ENCODE measurements at regions not wholly inside any gene's neighbourhood (a gene's known extent, or its start where the extent isn't known, plus 50 kb on each side); places are given as distances from the start of the nearest gene placed in this dataset.

- no peak for DNase-seq (ENCODE audit: low spot score)
These were observed 619.0 kb downstream of the SOX6 start for GRCh38 chr11:15737320-15737719.

- DNase-seq (ENCODE audit: low spot score), result no peak
These were observed 617.4 kb downstream of the SOX6 start for GRCh38 chr11:15738931-15739330.

DNA sequence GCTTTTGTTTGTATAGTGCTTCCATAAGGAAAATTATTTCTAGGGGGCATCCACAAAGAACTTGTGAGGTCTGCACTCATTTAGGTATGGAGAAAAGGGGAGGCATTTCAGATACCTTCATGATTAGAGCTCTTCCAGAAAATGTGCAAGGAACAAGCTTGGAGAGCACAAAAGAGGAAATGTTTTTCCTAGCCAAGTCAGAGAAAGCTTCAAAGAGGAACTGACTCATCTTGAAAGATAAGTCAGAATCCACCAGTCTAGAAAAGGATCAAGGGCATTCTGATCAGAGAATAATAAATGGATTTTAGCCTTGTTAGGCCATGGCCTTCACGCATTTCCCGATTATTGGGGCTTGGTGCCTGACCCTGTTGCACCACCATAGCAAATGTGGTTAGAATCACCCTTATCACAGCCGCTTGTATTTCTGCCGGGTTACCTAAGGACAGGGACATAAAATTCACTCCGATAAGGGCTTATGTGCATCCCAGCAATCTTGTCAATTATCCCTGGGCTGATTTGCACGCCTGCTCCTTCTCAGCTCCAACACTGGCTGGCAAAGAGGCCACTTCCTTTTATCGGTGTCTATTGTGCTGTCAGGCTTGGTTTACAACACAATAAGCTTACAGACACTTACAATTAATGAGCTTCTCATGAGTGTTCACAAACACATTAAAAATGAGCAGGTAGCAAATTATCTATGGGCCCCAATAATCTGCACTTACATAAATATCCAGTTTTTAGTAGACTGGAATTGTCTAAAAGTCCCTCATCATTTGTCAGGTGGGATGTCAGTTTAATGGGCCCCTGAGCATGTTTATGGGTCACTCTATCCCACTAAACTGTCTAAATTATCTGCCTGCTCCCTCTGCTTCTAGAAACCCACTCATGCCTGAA, 613.5 kb downstream of the SOX6 start:
- DNase-seq (ENCODE audit: low spot score), result no peak

DNA sequence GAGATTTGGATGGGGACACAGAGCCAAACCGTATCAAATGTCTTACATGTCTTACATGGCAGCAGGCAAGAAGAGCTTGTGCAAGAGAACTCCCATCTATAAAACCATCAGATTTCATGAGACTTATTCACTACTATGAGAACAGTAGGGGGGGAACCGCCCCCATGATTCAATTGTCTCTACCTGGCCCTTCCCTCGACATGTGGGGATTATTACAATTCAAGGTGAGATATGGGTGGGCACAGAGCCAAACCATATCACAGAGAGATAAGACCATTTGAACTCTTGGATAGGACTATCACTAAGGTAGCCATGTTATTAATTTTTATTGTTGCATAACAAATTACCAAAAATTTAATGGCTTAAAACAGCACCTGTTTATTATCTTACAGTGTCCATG, 611.7 kb downstream of the SOX6 start:
- DNase-seq (ENCODE audit: low spot score), result no peak

GRCh38 chr11:15745266-15745665, 611.1 kb downstream of the SOX6 start:
- peak; percentile 49 for DNase-seq (ENCODE audit: low spot score)

- no peak for DNase-seq (ENCODE audit: low spot score)
These were observed 608.7 kb downstream of the SOX6 start for GRCh38 chr11:15747671-15748070.

DNA sequence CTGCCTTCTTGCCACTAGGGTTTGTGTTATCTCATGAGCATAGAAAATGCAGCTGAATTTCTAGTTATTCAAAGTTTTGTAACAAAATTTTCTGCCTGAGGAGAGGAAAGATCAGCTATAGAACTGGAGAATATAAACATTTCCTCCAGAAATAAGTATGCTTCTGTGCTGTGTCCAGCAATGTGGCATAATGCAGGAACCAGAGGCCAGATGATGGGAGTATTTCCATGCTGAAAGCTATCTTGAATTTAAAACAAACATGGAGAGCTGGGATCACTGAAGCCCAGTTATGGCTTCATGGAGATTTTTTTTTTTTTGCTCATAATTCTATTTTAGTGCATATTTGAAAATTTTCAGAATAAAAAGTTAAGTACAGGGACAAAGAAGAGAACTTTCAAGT, 608.2 kb downstream of the SOX6 start:
- no peak for DNase-seq (ENCODE audit: low spot score)

DNA sequence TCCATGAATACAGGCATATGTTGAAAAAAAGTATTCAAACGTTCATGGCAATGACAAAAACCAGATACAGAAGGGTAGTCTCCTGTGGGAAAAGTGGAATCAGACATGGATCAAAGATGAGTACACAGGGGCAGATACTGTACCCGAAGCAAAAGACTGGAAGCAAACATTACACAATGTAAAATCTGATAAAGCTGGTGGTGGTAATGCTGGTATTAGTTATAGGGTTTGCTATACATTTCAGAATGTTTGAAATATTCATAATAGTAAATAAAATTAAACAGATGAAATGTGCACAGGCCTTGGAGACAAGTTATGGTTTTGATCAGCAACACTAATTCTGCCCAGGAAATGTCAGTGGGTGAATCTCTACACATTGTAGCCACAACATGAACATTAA, 607.6 kb downstream of the SOX6 start:
- no peak for DNase-seq (ENCODE audit: low spot score)

DNA sequence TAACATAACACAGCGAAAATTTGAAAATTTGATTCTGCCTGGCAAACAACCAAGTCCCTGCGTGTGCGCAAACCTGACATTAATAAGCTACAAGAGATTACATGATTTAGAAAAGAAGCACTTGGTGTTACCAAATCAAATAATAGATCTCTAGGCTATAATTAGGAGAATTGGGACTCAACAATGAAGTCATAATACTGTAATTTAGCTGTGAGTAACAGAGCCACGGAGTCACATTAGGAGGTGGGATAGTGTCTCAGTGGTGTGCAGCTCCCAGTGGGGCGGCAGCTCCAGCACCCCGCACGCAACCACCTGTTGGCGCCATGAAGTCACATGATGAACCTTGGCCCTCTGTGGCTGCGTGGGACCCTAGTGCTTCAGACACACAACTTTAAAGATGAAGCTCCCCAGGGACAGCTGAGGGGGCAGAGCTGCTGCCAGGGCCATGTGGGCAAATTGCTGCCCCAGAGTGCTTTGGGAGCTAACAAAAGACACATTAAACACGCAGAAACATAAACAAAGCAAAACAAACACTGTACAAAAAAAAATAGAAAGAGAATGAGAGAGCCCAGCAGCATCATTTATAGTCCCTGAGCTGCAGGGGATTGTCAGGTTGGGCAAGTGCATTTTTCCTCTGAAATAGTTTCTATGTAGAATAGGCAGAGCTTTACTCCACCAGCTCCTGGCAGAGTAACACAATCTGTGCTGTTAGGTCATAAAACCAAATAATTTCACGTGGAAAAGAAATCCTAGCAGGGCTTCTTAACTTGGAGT, 605.6 kb downstream of the SOX6 start:
- no peak for DNase-seq (ENCODE audit: low spot score)

DNA sequence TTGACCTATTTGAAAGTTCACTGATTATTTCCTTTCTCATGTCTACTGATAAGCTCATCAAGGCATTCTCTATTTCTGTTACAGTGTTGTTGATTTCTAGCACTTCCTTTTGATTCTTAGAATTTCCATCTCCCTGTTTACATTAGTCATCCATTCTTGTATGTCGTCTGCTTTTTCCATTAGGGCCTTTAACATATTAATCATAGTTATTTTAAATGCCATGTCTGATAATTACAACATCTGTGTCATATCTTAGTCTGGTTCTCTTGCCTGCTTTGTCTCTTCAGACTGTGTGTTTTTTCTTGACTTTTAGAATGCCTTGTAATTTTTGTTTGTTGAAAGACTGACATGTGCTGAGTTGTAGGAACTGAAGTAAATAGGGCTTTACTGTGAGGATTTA, 602.1 kb downstream of the SOX6 start:
- DNase-seq (ENCODE audit: low spot score), result no peak

DNA sequence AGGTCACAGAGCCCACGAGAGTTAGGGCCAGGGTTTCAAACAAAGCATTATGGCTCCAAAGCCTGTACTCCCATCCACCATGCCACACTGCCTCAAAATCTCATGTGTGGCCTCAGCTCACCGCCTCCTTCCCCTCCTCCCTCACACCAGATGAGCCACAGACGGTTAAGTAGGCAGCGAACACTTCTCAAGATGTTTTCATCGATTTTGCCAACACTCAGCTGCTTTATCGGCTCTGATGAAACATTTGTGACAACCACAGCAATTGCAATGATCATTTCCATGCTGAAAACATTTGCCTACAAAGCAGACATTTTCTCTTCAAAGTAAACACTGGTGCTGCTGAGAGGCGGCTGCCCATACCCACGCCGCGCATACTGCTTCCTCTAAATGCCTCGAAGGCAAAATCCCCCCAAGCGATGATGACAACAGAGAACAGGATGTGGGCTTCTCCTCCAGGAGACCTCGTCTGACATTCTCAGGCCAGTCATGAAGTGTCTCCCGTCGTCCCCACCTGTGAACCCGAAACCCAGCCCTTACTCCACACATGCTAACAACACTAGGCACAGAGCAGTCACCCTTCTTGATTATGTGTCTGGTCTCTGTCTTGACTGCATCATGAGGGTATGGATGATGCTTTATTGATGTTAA, 599.2 kb downstream of the SOX6 start:
- DNase-seq (ENCODE audit: low spot score), result no peak

DNA sequence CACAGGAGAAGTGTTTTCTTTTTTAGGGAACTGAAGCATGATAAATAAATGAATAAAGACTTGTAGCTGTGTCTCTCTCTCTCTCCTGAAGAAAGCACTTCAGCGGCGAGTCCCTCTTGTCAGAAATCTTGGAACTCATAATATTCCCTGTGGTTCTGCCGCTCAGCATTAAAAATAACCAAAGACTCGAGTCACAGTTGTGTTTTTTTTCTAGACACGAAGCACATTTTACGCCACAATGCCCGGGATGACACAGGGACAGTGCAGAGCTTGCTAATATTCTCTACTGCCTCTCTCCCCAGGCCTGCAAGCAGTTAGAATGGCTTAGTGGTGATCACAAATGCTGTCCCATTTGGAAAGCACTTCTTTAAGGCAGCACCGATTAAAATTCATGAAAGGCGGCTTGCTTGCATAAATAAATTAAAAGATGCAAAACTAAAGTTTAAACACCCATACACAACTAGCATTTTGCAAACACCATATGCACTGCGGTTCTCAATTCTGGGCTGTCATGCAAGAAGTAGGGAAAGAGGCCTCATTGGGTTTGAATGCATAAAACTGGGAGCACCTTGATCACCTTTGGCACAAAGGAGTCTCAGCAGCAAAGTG, 597.4 kb downstream of the SOX6 start:
- no peak for DNase-seq (ENCODE audit: low spot score)

DNA sequence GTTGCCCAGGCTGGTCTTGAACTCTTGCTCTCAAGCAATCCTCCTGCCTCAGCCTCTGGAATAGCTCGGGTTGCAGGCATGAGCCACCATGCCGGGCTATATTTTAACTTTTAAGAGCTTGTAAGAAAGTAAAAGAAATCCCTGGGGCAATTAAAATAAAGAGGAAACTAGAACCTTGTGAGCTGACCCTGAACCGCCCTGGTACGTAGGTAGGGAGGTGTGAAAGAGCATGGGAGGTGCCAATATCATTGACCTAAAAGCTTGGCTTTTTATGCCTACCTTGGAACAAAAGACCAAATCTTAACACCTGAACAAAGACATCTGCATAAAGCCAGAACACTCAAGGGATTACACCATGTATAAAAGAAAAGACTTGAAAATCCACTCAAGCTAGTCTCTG, 595.1 kb downstream of the SOX6 start:
- DNase-seq (ENCODE audit: low spot score), result no peak

DNA sequence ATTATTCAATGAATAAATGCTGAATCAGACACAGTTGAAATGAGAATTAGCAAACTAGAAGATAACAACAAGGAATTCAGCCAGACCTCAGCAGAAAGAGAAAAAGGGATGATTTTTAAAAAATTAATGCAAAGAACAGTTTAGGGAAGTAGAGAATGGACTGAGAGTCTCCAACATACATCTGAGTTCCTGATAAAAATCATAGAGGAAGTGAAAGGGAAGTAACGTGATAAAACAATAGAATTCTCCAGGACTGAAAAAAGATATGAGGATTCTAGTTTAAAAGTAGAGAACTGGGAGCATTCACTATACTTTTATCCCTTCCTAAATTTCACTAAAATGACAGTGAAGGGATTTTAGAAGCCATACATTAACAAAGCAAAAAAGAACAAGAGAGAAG, 592.0 kb downstream of the SOX6 start:
- DNase-seq (ENCODE audit: low spot score), result no peak

DNA sequence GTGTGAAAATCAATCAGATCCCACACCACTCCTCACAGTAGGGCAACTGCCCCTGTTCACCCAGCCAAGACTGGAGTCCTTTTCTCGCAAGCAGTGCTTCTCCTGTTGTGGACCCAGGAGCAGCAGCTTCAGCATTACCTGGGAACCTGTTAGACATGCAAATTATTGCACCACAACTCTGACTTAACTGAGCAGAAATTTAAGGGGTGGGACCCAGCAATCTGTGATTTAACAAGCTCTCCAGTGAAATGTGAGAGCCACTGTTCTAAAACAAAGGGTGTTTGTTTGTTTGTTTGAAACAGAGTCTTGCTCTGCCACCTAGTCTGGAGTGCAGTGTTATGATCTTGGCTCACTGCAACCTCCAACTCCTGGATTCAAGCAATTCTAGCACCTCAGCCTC, 591.4 kb downstream of the SOX6 start:
- DNase-seq (ENCODE audit: low spot score), result no peak

DNA sequence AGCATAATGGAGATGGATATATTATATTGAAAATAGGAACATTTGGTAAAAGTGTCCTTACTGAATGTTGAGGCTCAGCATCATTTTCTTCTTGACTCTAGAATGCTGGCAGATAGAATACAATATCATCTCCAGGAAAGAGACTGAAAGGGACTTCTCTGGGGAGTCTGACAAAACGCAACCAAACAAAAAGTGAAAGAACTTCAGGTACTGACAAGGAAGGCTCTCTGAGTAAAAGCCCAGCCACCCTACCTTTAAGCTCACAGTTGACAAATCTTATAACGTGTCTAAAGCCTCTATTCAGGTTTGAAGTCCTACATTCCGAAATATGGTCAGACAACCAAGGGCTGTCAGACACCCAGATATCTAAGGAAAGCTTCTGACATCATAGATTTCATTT, 590.8 kb downstream of the SOX6 start:
- no peak for DNase-seq (ENCODE audit: low spot score)

DNA sequence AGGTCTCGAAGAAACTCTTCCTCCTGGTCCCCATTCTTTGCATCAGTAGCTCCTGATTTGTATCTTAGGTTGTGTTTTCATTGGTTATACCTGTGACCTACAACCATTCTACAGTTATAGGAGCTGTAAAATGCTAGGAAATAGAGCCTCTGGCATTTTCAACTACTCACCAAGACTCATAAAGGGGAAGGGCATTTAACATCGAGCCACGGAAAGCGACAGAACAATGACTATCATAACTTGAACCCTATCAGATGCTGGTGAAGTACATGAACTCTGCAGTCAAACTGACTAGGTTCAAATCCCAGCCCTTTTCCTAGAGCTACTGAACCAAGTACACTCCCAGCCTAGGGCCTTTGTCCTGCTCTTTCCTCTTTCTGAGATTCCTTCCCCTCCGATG, 588.0 kb downstream of the SOX6 start:
- no peak for DNase-seq (ENCODE audit: low spot score)

GRCh38 chr11:15769203-15769602, 587.1 kb downstream of the SOX6 start:
- no peak for DNase-seq (ENCODE audit: low spot score)

DNA sequence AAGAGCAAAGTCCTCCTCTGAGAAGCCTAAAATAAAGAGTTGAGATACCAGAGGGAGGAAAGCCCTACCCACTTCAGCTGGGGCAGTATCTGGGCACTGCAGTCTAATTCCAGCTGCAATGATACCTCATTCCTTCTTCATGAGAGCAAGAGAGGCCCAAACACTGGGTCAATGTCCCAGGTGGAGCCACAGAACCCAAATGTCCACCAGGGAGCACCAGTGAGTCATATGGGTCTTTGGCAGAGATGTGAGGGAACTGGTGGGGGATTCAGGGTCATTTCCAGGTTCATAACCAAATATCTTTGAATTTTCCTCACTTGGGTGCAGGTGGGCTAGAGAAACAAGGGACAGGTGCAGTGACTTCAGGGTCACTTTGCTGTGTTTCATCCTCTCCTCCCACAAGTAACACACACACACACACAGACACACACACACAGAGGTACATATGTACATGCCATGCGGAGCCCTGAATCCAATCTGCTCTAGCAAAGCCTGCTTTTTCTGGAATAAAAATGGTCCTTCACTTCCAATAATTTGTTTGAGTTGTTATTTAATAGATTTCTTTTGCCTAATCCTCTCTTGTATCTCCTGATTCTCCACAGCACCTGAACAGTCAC, 585.4 kb downstream of the SOX6 start:
- no peak for DNase-seq (ENCODE audit: low spot score)

- DNase-seq (ENCODE audit: low spot score), result no peak
These were observed 583.8 kb downstream of the SOX6 start for GRCh38 chr11:15772547-15772946.

DNA sequence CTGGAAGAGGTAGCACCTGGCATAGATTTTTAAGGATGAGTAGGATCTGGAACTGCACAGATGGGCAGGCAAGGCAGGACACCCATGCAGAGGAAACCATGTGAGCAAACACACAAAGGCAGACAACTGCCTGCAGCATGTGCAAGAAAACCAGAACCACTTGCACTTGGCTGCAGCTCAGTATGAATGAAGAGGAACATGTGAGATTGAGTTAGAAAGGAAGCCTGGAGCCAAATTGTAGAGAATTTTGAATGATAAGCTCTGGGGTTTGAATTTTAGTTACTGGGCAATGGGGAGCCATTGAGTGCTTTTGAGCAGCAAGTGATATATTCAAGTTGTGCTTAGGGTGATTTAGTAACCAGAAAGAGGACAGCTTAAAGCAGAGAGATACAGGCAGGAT, 583.4 kb downstream of the SOX6 start:
- no peak for DNase-seq (ENCODE audit: low spot score)
